GM21367 (cell line): ENCODE measurements at regions not wholly inside any gene's neighbourhood (a gene's known extent, or its start where the extent isn't known, plus 50 kb on each side); places are given as distances from the start of the nearest gene placed in this dataset.
A peak's percentile ranks its signal among the peaks of the same experiment; 100 is the strongest.

Source experiments
- ATAC-seq: cut with Tn5 transposase; IDR thresholded peaks from one replicate; pipeline ENCODE4 v1.9.1; 2021; ENCODE audit not compliant: unreplicated experiment

- no peak for ATAC-seq
Observed at GRCh38 chr12:65546528-65546927, 268.0 kb downstream of the MSRB3 start.

GRCh38 chr12:65556676-65557437 lies 267.4 kb upstream of the HMGA2 start:
- ATAC-seq, result peak; percentile 100

- ATAC-seq, result no peak
Observed at GRCh38 chr12:65557438-65558181, 266.7 kb upstream of the HMGA2 start.

- no peak for ATAC-seq
Observed at GRCh38 chr12:65560286-65560685, 264.0 kb upstream of the HMGA2 start.

DNA sequence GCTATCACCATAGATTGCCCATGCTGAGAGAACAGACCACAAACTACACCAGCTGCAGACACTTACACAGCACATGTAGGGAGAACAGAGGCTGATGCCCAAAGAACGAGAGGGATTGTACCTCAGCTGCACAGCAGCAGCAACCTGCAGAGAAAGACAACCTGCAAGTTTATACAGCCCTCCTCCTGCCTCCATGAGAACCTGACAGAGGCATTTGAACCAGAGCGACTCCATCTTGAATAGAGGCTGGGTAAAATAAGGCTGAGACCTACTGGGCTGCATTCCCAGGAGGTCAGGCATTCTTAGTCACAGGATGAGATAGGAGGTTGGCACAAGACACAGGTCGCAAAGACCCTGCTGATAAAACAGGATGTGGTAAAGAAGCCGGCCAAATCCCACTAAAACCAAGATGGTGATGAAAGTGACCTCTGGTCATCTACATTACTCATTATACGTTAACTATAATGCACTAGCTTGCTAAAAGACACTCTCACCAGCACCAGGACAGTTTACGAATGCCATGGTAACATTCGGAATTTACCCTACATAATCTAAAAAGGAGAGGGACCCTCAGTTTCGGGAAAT lies 262.4 kb upstream of the HMGA2 start:
- ATAC-seq, result no peak

DNA sequence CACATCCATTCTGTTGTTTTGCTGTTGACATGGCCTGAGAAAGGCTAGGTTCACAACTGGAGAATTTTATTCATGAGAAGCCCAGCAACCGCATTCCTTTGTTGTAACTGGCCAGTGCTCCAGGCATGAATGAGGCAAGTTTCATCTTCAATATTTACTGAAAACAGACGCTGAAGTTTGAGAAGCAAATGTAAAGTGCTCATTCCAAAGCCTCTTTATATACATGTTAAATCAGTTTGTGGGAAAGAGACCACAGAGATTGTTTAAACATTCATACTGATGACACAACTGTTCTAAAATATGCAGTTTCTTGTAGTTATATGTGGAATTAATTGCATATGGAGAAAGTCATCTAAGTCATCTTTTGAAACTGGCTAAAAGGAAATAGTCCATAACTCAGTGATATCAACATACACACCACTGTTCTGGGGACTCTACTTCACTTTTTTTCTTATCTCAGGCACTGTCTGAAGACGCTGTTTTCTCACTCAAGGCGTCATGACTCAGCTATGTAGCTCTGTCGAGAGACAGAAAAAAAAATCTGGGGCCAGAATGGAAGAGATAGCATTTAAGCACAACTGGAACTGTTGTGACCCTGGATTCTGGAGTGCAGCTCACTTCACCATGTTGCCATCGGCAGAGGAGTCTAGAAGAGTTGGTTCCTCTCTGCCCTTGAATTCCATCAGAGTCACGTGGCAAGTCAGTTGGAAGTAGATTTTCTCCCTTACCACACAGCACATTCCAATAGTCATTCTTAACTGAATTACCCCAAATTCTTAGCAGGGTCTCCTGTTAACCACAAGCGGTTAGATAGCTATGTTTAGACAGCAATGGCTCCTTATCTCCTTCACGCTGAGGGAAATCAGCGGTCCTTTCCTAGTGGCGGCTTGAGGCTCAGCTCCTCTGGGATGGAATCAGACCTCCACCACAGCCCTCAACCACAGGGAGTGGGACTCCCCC lies 258.4 kb upstream of the HMGA2 start:
- ATAC-seq, result no peak

DNA sequence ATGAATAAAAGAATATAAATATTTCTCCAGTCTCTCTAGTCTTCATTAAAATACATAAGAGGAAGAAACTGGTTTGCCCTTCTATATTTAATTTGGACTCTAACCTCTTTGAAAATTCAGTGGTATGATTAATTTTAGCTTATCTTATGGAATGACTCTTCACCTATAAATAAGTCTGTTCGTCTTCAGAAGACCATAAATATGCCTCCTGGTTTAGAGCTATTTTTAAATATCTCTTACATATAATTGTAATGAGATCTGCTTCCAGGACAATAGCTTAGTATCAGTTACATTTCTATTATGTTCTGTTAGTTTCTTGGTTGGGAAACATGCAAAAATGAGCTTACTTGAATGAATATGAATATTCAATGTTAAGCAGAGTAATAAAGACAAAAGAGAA lies 257.5 kb upstream of the HMGA2 start:
- no peak for ATAC-seq

DNA sequence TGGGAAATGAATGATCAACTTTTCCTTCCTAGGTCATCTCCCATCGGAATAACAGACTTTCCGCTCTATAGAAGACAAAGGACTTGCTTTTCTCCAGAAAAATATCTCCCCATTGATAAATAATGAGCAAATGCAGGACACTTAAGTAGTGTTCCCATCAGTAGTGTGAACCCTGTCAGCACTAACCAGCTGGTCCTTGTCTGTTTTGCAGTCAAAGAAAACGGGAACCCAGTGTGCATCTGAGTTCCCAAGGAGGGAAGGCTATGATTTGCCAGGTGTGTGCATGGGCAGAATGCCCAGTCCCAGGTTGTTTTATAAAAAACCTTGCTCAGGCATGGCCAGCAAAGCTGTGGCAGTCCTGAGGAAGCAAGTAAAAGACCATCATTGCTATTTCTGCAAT lies 256.5 kb upstream of the HMGA2 start:
- no peak for ATAC-seq

DNA sequence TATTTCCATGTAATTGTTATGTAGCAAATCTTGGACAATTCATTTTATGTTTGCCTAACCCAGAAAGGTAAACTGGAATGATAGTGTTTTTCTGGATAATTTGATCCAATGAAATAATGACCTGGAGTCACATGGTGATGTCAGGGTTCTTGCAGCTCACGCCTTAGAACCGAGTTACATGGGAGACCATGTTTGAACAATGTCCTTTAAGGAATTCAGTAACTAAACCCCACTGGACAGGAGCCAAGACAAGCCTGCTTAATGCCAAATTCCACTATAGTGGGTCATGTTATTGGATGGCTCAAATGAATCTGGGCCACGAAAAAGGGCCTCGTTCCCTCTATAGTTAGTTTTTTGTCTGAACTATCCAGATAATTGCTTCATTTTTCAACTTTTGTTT lies 255.8 kb upstream of the HMGA2 start:
- ATAC-seq, result no peak

DNA sequence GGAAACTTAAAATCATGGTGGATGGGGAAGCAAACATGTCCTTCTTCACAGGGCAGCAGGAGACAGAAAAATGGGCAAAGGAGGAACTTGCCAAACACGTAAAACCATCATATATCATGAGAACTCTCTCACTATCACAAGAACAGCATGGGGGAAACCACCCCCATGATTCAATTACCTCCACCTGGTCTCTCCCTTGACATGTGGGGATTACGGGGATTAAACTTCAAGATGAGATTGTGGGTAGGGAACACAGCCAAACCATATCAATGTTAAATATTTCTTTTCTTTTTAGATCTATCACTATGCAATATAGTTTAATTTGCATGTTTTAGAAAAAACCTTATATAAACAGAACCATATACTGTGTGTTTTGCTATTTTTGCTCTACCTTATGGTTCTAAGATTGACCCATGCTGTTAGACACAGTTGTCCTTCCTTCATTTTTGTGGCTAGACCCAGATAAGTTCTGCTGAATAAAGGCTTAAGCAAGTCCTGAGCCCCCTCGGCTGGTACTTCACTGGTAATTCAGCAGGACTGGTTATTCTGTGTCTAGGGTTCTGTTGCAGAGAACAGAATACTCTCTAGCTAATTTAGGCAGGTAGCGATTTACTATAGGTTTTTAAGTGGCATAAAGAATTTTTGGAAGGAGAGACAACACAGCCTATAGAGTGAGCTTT lies 253.7 kb upstream of the HMGA2 start:
- no peak for ATAC-seq

GRCh38 chr12:65574867-65575266 lies 249.4 kb upstream of the HMGA2 start:
- no peak for ATAC-seq

DNA sequence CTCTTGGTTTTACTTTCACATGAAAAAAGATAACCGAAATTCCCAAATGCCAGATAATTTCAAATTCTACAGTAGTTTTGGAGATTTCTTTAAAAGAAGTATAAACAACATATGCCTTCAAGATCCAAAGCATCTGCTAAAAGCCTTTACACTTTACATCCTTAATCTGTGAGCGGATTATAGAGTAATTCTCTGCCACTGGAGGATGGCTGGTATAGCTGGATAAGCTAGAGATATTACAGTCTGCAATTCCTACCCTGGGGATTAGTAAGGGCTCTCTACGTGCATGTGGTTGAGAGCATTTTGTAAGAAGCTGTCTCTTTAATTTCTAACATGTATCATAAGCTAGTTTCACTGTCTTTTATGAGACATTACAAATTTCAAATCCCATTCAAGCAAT lies 240.3 kb upstream of the HMGA2 start:
- no peak for ATAC-seq

DNA sequence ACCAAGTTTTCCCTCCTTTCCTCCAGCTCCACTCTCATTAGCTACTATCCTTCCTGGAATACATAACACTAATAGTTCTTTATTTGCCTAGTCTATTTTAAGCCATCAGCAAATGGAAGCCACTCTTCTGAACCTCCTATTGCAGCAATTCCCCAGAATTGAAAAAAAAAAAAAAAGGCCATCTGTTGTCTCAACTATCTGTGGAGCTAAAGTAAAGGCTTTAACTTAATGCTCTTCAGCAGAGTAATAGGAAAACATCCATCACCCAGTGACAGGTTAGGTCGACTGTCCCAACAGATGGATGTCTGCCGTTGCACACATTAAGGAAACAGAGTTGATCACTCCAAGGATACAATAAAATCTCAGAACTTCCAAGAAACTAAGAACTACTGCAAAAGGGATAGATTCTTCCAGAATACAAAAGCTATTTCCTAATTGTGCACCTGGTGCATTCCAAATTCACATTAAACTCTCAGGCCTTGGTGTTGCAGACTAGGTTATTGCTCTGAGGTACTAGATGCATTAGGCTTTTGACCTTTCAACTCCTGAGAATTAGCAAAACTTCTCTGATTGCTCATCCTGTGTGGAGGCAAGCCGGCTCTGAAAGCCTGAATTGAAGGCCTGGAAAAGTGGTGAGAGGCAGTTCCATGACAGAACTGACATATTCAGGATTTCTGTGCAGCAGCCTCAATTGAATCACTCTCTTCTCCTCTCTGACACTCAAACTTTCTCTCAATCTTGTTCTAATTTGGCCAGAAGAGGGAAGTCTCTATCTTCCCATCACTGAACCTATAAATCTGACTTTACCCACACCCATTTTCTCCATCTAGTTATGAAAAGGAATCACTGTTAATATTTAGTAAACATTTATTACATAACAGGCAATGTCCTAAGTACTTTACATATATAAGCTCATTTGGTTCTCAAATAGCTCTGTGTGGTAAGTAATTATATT lies 238.4 kb upstream of the HMGA2 start:
- ATAC-seq, result no peak

- ATAC-seq, result no peak
Observed at GRCh38 chr12:65586796-65587195, 237.5 kb upstream of the HMGA2 start.

- ATAC-seq, result no peak
Observed at GRCh38 chr12:65590318-65590717, 234.0 kb upstream of the HMGA2 start.

GRCh38 chr12:65592416-65592815 lies 231.9 kb upstream of the HMGA2 start:
- ATAC-seq, result no peak

GRCh38 chr12:65593239-65593701 lies 231.0 kb upstream of the HMGA2 start:
- ATAC-seq, result no peak

DNA sequence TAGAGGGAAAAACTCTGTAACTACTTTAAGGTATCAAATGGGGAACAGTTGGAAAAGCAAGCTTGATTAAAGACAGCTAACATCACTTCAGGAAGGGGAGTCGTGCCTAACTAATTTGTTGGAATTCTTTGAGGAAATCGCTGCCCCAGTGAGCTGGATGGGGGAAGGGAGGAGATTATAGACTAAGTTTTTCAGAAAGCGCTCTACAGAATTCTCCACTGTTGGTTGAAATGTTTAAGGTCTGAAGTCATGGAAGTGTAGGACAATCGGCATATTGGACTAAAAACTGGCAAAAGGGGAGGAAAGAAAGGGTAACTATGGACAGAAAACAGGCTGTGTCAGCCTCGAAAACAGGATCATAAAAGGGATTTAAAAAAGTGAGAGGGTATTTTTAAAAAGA lies 229.9 kb upstream of the HMGA2 start:
- ATAC-seq, result no peak

DNA sequence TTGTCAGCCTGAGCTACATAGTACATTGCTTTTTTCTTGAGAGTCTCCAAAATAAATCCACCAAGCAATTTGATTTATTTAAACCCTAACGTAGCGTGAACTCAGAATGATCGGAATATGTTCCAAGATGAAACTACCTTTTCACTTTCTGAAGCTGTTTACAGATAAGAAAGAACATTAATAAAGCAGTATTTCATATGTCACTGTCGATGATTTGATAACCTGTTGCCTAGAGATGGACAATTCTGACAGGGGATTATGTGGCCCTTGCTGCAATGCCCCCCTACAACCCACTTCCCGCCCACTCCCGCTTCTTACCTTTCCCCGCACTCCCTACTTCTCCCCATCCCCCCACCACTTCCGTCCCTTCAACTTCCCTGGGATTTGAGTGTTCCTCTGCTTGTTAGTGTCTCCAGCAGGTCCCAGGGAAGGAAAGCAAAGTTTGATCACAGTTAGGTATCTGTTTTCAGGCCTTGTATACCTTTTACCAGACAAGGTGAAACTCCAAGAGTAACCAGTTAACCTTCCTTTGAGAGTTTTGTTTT lies 229.2 kb upstream of the HMGA2 start:
- ATAC-seq, result no peak
